ENCODE measurements at regions not wholly inside any gene's neighbourhood (a gene's known extent, or its start where the extent isn't known, plus 50 kb on each side); places are given as distances from the start of the nearest gene placed in this dataset.

DNA sequence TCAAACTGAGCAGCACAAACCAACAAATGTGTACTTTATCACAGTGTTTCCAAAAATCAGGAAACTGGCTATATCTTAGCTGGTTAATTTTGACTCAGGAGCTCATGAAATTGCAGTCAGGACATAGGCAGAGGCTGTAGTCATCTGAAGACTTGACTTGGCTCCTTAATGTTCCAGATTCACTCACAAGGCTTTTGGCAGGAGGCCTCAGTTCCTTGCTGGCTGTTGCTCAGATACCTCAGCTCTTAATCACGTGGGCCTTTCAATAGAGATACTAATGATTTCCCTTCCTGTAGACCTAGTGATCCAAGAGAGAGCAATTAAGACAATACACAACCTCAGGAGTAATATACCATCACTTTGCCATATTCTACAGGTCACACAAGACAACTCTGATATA is 537.7 kb downstream of the BRINP3 start:
- TF ChIP-seq EZH2 (IDR thresholded peaks at IDR 0.05; ENCODE audit: insufficient read depth, poor library complexity, severe bottlenecking) (no peak), EZH2phosphoT487 (IDR thresholded peaks at IDR 0.05; ENCODE audit: insufficient read depth, low read depth) (no peak)
